B cell (primary cell): ENCODE measurements at regions not wholly inside any gene's neighbourhood (a gene's known extent, or its start where the extent isn't known, plus 50 kb on each side); places are given as distances from the start of the nearest gene placed in this dataset.

Experiments used
- ATAC-seq: fragments of 200-7000 bp; cut with Tn5 transposase; one replicate; pipeline ENCODE4 v1.10.0; 2021; ENCODE audit warnings: low read depth, mild to moderate bottlenecking, moderate number of reproducible peaks, moderate library complexity
- CTCF ChIA-PET: fragments of 350-600 bp; sonication (Branson Sonifier 250); formaldehyde crosslinking; loops from one replicate; lab custom pipeline; 2021; ENCODE audit warnings: antibody characterized with exemption, inconsistent platforms; lab: Charles Lee
- POLR2A ChIA-PET: fragments of 350-600 bp; sonication (Branson Sonifier 250); formaldehyde crosslinking; loops from one replicate; lab custom pipeline; 2021; ENCODE audit warnings: antibody characterized with exemption; lab: Charles Lee
- DNase-seq: peaks from one replicate; pipeline ENCODE4 v3.0.0; 2013
- H2AFZ ChIP-seq: 2 replicates; pipeline ENCODE4 v1.6.1; 2012; ENCODE audit warnings: mild to moderate bottlenecking, low read depth, low read length; ENCODE audit not compliant: insufficient read depth, poor library complexity, severe bottlenecking
- H3K27ac ChIP-seq, 2 donors: 1 replicate in 1 of 2; 2 replicates in 1 of 2; pipeline ENCODE4 v1.5.1; 2012 to 2013; ENCODE audit warnings: low read length in 2 of 2, mild to moderate bottlenecking in 2 of 2, moderate library complexity in 1 of 2
- H3K27me3 ChIP-seq, 4 experiments: fragments of 200-600 bp in 1 of 4; sonication (generic) in 1 of 4; replicated peaks in 1 of 4; 1 replicate in 2 of 4; 2 replicates in 2 of 4; pipeline versions ENCODE4 v1.6.1 to v1.7.0; 2013 to 2016; ENCODE audit warnings: low read length in 3 of 4, mild to moderate bottlenecking in 2 of 4, mixed read lengths in 1 of 4, moderate library complexity in 1 of 4; ENCODE audit not compliant: insufficient read depth in 4 of 4, control insufficient read depth in 3 of 4; ENCODE audit errors: control extremely low read depth in 1 of 4
- H3K36me3 ChIP-seq, 2 experiments: replicated peaks in 1 of 2; 1 replicate in 1 of 2; 2 replicates in 1 of 2; pipeline versions ENCODE4 v1.6.1 to v1.7.1; 2013; ENCODE audit warnings: low read length in 1 of 2; ENCODE audit not compliant: insufficient read depth in 2 of 2, control insufficient read depth in 1 of 2; ENCODE audit errors: control extremely low read depth in 1 of 2, extremely low read depth in 1 of 2
- H3K4me1 ChIP-seq, 2 donors: fragments of 200-600 bp in 1 of 2; sonication (generic) in 1 of 2; 1 replicate in 1 of 2; 2 replicates in 1 of 2; pipeline versions ENCODE4 v1.5.1 to v1.6.1; 2013 to 2017; ENCODE audit warnings: low read length in 2 of 2; ENCODE audit not compliant: control insufficient read depth in 2 of 2, insufficient read depth in 2 of 2
- H3K4me2 ChIP-seq: replicated peaks from 2 replicates; pipeline ENCODE3; 2012; ENCODE audit warnings: mild to moderate bottlenecking, low read depth, low read length; ENCODE audit not compliant: poor library complexity, severe bottlenecking
- H3K4me3 ChIP-seq, 5 experiments: fragments of 200-600 bp in 1 of 5; sonication (generic) in 1 of 5; 1 replicate in 3 of 5; 2 replicates in 2 of 5; pipeline versions ENCODE4 v1.5.1 to v1.7.0; 2011 to 2016; ENCODE audit warnings: low read length in 4 of 5, mild to moderate bottlenecking in 4 of 5, low read depth in 2 of 5, control low read depth in 1 of 5, moderate library complexity in 1 of 5; ENCODE audit not compliant: insufficient read depth in 1 of 5; ENCODE audit errors: control extremely low read depth in 1 of 5, extremely low read depth in 1 of 5
- H3K79me2 ChIP-seq: fragments of 200-600 bp; sonication (generic); one replicate; pipeline ENCODE4 v1.6.0; 2016; ENCODE audit warnings: low read length; ENCODE audit not compliant: control insufficient read depth, insufficient read depth
- H3K9ac ChIP-seq: fragments of 200-600 bp; sonication (generic); 2 replicates; pipeline ENCODE4 v1.6.1; 2017; ENCODE audit warnings: mild to moderate bottlenecking, low read length, moderate library complexity
- H3K9me3 ChIP-seq, 3 donors: one replicate each; pipeline versions ENCODE4 v1.6.1 to v1.7.1; 2013; ENCODE audit warnings: low read length in 2 of 3; ENCODE audit not compliant: control insufficient read depth in 2 of 3, insufficient read depth in 1 of 3; ENCODE audit errors: control extremely low read depth in 1 of 3
- H4K20me1 ChIP-seq: 2 replicates; pipeline ENCODE4 v1.6.0; 2012; ENCODE audit warnings: mild to moderate bottlenecking, low read length; ENCODE audit not compliant: insufficient read depth, control insufficient read depth, poor library complexity, severe bottlenecking
- H3K27ac Mint-ChIP-seq: one replicate; pipeline ENCODE4 v1.8.0; 2021; ENCODE audit warnings: mixed read lengths
- H3K27me3 Mint-ChIP-seq: one replicate; pipeline ENCODE4 v1.8.0; 2021; ENCODE audit warnings: mixed read lengths
- H3K4me1 Mint-ChIP-seq: one replicate; pipeline ENCODE4 v1.8.0; 2021; ENCODE audit warnings: mixed read lengths
- H3K4me3 Mint-ChIP-seq: one replicate; pipeline ENCODE4 v1.8.0; 2021; ENCODE audit warnings: mixed read lengths
- H3K9me3 Mint-ChIP-seq: one replicate; pipeline ENCODE4 v1.8.0; 2022; ENCODE audit warnings: mixed read lengths; ENCODE audit not compliant: insufficient read depth
- EZH2 ChIP-seq: IDR thresholded peaks from 2 replicates; pipeline ENCODE4 v1.6.1; 2012; ENCODE audit warnings: borderline replicate concordance, low read depth, mild to moderate bottlenecking, moderate library complexity, low read length; ENCODE audit not compliant: insufficient read depth, poor library complexity, severe bottlenecking
- whole genome bisulfite sequencing: methylation state at CpG from one replicate; pipeline ENCODE4 v1.1.5; 2013; ENCODE audit warnings: missing lambda C conversion rate; ENCODE audit not compliant: insufficient coverage; 5-methylcytosine and 5-hydroxymethylcytosine counted together
- intact Hi-C: fragments of 100-400 bp; cut with micrococcal nuclease; formaldehyde crosslinking; loops from one replicate; pipeline ENCODE4 v1.10.0; 2022
- TF ChIP-seq, protein P1 (sequence below): fragments of 200-600 bp; IDR thresholded peaks from one replicate; pipeline ENCODE4 v1.8.0; 2022; ENCODE audit warnings: antibody characterized with exemption, mild to moderate bottlenecking

DNA sequence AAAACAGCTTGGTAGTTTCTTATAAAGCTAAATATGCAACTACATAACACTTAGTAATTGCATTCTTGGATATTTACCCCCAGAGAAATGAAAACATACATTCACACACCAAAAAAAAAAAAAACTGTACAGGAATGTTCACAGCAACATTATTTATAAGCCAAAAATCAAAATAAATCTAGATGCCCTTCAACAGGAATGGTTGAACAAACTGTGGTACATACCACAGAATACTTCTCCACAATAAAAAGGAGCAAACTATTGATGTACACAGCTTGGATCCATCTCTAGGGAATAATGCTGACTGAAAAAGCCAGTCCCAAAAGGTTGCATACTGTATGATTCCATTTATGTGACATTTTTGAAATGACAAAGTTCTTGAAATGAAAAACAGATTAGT lies 62.1 kb upstream of the SLC38A4 start:
- Histone ChIP-seq H2AFZ (no peak overlapping the region), H3K36me3 (no peaks in the 10 kb centered on the region), H3K9me3 (no peaks in the 10 kb centered on the region), H3K4me2 (no peak overlapping the region), H3K79me2 (no peaks in the 10 kb centered on the region), H4K20me1 (no peaks in the 10 kb centered on the region), H3K27ac (no peak overlapping the region), H3K4me3 (no peak overlapping the region), H3K27me3 (no peaks in the 10 kb centered on the region), H3K4me1 (no peaks in the 10 kb centered on the region), H3K9ac (no peak overlapping the region)
- Mint-ChIP-seq H3K4me3 (no peak overlapping the region), H3K9me3 (no peaks in the 10 kb centered on the region), H3K27ac (no peak overlapping the region), H3K27me3 (peaks cover 17% of the 10 kb centered on the region), H3K4me1 (no peaks in the 10 kb centered on the region)
- TF ChIP-seq, protein P1, sequence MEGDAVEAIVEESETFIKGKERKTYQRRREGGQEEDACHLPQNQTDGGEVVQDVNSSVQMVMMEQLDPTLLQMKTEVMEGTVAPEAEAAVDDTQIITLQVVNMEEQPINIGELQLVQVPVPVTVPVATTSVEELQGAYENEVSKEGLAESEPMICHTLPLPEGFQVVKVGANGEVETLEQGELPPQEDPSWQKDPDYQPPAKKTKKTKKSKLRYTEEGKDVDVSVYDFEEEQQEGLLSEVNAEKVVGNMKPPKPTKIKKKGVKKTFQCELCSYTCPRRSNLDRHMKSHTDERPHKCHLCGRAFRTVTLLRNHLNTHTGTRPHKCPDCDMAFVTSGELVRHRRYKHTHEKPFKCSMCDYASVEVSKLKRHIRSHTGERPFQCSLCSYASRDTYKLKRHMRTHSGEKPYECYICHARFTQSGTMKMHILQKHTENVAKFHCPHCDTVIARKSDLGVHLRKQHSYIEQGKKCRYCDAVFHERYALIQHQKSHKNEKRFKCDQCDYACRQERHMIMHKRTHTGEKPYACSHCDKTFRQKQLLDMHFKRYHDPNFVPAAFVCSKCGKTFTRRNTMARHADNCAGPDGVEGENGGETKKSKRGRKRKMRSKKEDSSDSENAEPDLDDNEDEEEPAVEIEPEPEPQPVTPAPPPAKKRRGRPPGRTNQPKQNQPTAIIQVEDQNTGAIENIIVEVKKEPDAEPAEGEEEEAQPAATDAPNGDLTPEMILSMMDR = no peak
- no peak for DNase-seq
- ChIA-PET CTCF (interaction anchor here (0.8 kb wide), 1 partner anchor 13 kb away, joined by 3 read pairs; no protein-coding TSS in a partner anchor), POLR2A (no interaction called here)
- intact Hi-C loops = no loop called here
- no peak for ATAC-seq

DNA sequence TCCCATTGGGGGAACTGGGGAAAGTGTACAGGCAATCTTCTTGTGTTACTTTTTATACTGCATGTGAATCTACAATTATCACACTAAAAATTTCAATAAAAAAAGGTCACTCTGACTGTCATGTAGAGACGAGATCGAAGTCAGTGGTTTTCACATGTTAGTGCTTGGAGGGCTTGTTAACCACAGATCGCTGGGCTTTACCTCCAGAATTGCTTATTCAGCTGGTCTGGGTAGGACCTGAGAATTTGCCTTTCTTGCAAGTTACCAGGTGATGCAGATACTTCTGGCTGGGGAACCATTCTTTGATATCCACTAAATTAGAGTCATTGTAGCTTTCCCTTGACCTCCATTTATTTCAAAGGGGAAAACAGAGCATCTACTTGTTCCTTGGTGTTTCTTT lies 62.8 kb upstream of the SLC38A4 start:
- intact Hi-C loops = no loop called here
- no peak for TF ChIP-seq EZH2
- TF ChIP-seq, protein P1 = no peak
- no peak overlapping the region for H3K27ac Mint-ChIP-seq
- H3K4me1 Mint-ChIP-seq = no peaks in the 10 kb centered on the region
- CTCF ChIA-PET = interaction anchor here (0.8 kb wide), 1 partner anchor 12 kb away, joined by 3 read pairs; no protein-coding TSS in a partner anchor
- Histone ChIP-seq H3K4me2 (no peak overlapping the region), H3K4me3 (no peak overlapping the region), H3K27ac (no peak overlapping the region), H3K36me3 (no peaks in the 10 kb centered on the region), H3K4me1 (no peaks in the 10 kb centered on the region), H4K20me1 (no peaks in the 10 kb centered on the region), H3K79me2 (no peaks in the 10 kb centered on the region), H3K27me3 (no peaks in the 10 kb centered on the region), H3K9ac (no peak overlapping the region), H3K9me3 (no peaks in the 10 kb centered on the region), H2AFZ (no peak overlapping the region)
- H3K4me3 Mint-ChIP-seq = no peak overlapping the region
- DNase-seq = no peak
- H3K27me3 Mint-ChIP-seq = peaks cover 18% of the 10 kb centered on the region
- H3K9me3 Mint-ChIP-seq = no peaks in the 10 kb centered on the region
- ATAC-seq = no peak
- POLR2A ChIA-PET = no interaction called here
- 92% methylated on average over 3 of the region's 3 CpGs for WGBS
